ENCODE measurements at regions not wholly inside any gene's neighbourhood (a gene's known extent, or its start where the extent isn't known, plus 50 kb on each side); places are given as distances from the start of the nearest gene placed in this dataset.
"Not testable (repeated sequence)": the region's sequence is repeated elsewhere in the genome, so short reads cannot be mapped to it uniquely, and the experiment has no call there.

DNA sequence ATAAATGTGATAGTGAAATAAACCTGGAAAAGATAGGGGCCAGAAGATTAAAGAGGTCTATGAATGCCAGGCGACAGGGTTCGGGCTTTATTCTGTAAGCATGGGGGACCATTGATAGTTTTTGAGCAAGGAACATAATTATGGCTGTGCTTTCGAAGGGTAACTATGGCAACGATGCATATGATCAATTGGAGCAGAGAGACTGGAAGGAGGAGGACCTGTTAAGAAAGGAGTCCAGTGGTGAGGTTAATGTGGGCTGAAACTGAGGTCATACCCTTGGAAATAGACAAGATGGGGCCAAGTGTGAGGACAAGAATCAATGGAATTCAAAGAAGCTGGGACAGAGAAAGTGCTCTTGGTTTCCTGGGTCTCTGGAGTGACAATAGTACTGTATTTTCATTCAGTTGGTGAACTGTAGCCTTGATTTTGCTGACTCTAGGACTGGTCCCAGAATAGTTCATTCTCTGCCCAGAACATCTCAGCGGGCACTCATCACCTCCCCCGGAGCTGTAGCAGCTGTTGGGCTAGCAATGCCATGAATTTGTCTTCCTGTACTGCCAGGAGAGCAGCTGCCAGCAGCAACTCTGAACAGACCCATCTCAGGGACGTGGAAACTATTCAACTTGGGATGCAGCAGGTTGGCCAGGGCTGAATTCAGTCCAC, 108.4 kb downstream of the SRGAP2 start:
- not testable (repeated sequence) for DNase-seq (ENCODE audit: low spot score)

DNA sequence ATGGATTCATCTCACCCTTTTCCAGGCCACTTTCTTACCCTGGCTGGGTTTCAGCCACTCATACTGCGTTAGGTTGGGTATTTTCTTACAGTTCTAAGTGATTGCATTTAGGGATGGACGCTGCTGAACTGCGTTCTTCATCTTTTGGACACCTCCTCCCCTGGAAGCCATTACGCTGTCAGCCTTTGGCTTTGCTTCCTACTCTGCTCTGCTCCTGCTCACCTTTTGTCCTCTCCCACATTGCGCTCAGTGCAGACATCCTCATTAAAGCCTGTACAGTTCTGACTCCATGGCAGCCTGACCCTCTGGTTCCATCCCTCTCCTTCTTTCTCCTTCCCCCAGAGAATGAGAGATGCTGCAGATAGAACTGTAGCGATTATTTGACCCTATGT, 108.9 kb downstream of the SRGAP2 start:
- not testable (repeated sequence) for DNase-seq (ENCODE audit: low spot score)

DNA sequence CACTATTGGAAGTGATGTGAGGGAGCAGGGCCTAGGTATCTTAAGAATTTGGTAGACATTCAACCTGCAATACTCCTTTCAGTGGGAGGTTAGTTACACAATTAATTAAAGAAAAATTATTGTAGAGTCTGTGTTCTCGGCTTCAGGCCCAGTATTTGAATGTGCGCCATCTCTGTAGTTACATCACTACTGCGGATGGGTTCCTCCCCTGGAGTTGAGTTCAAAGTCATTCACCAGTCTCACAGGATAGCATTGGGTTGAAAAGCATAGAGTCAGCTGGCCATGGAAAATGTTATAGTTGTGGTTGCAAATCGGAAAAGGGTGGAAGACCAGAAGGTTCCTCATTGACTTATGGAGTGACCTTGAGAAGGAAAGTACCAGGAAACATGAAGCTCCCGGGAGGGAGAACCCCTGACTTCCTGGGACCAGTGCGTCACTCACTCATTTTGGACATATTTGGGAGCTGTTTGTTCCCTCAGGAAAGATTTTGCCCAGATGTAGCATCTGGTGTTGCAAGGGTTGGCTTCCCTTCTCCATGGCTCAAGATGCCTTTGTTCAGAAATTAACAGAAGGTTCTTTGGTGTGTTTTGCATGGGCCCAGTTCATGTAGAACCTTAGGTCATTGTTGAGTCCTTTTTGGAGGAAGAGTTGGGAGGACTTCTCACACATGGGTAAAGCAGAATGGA, 111.8 kb downstream of the SRGAP2 start:
- DNase-seq (ENCODE audit: low spot score) = not testable (repeated sequence)

DNA sequence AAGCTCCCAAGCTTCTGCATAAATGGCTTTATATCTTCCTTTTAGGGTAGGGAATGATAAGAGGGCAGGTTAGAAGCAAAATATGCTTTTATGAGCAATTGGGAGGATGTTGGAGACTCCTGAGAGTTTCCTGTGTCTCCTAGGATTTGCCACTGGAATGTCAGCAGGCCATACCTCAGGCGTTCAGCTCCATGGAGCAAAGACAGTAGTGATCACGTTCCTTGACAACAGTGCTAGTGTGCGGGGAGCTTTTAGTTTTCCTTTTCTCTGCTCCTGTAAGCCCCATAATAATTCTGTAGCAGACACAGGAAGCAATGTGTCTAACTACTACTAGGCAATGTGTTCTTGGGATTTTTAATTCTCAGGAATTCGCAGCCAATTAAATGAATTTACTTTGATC, 113.6 kb downstream of the SRGAP2 start:
- DNase-seq (ENCODE audit: low spot score) = not testable (repeated sequence)

DNA sequence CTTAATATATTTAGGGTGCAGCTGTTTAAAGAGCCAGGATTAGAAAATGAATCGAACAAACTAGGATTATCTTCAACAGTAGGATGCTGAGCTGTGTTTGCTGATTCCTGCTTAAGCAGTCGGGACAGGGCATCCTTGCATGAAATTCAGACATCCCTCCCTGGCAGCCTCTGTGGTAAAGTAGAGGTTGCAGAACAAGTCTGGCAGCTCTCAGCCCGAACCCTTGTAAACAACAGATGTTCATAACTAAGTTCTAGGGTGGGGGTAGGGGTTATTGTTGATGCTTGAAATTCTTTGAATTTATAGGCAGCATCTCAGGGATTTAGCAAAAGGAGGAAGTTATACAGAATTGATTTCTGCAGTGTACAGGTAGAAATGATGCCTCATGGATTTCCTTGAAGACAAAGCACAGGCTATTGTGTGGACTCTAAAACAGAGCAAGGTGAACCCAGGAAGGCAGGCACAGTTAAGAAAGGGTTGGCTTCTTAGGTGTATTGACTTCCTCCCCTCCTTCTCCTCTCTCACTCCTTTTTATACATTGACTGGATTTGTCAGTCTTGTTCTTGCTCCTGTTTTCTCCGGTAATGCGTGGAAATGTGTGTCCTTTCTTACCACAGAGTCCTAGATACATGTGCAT, 114.7 kb downstream of the SRGAP2 start:
- DNase-seq (ENCODE audit: low spot score) = peak; percentile 27

DNA sequence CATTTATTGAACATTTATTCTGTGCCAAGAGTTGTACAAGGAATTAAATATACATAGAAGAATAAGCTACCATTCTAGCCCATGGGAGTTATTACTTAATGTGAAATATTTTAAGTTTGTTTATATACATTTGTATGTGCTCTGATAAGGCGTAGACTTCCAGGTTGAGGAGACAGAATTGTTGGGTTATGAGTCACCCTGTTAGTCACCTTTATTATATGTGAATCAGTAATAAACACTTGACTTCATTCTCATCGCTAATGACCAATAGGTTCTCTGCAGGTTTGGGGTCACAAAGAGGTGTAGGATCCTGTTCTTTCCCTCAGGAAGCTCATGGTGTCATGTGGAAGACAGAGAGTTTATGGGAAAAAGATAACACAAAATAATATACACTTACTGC, 116.9 kb downstream of the SRGAP2 start:
- DNase-seq (ENCODE audit: low spot score) = not testable (repeated sequence)

DNA sequence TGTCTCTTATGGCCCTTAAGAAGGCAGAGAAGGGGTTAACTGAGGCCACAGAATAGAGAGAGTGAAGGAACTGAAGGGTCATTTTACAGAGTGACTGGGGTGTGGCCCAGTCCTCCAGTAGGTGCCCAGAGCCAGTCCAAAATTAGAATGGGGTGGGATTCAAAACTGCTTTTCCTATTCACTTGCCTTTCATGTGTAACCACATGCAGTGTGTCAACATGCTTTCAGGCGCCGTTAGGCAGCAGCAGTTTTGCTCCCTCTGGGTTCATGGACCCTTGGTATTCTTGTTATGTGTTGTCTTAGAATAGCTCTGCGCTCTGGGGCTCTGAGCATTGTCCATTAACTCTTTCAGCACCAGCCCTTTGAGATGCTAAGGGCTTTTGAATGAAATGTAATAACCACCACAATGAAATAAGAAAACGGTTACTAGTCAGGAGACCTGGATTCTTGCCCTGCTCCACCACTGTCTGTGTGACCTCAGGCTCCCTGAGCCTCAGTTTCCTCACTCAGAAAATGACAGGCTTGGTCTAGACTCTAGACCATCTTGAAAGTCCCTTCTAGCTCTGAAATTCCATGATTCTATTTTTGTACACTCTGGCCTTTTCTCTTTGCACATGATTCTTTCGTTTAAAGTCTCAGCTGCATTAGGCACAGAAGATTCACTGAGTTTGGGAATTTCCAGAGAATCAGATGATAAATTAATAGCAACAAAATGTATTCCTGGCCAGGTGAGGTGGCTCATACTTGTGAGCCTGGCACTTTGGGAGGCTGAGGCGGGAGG, 123.0 kb downstream of the SRGAP2 start:
- not testable (repeated sequence) for DNase-seq (ENCODE audit: low spot score)

DNA sequence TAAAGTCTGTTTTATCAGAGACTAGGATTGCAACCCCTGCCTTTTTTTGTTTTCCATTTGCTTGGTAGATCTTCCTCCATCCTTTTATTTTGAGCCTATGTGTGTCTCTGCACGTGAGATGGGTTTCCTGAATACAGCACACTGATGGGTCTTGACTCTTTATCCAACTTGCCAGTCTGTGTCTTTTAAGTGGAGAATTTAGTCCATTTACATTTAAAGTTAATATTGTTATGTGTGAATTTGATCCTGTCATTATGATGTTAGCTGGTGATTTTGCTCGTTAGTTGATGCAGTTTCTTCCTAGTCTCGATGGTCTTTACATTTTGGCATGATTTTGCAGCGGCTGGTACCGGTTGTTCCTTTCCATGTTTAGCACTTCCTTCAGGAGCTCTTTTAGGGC, 128.3 kb downstream of the SRGAP2 start:
- DNase-seq (ENCODE audit: low spot score) = not testable (repeated sequence)

DNA sequence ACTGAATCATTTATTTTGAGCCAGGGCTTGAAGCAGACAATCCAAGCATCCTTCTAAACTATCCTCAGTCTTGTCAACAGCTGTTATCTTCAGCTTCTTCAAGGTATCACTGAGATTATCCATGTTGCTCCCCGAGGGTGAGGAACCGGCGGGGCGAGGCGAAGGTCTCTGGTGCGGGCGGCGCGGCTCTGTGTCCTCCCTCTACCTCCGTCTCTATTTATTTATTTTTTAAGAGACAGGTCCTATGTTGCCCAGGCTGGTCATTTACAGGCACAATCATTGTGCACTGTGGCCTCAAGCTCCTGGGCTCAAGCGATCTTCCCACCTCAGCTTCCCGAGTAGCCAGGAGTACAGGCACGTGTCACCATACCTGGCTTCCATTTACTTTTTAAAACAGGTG, 130.0 kb downstream of the SRGAP2 start:
- not testable (repeated sequence) for DNase-seq (ENCODE audit: low spot score)

DNA sequence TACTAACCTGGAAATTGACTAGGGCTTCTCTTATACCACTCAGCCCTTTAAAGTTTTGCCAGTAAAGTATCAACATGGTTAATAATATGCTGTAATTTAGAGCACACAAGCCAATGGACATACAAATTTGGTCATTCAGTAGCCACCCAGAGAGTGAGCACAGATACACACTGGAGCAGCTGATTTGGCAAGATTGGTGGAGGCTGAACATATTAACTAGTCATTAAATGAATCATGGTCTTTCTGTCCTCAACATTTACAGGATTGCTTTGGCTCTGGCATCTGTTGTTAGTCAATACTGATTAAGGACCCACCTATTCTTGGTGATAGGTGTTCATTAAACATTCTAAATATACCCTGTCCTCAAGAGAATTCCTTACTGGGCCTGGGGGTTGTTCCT, 130.6 kb downstream of the SRGAP2 start:
- not testable (repeated sequence) for DNase-seq (ENCODE audit: low spot score)

DNA sequence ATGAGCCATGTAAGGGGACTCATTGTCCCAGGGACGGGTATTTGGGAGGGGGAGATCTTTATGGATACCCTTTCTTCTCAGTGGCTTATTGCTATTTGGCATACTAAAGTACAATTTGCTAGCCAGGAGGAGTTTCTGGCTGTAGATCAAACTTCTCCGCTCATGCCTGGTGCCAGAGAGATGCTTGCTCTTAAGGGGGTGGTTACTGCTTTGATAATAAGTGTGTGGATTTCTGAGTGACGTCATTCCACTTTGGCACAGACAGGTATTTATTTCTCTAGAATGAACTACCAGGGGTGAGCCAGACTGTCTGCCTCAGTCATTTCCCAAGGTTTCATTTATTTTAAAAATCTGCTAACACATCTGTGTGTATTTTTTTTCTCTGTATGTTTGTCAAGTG, 131.1 kb downstream of the SRGAP2 start:
- DNase-seq (ENCODE audit: low spot score) = not testable (repeated sequence)

DNA sequence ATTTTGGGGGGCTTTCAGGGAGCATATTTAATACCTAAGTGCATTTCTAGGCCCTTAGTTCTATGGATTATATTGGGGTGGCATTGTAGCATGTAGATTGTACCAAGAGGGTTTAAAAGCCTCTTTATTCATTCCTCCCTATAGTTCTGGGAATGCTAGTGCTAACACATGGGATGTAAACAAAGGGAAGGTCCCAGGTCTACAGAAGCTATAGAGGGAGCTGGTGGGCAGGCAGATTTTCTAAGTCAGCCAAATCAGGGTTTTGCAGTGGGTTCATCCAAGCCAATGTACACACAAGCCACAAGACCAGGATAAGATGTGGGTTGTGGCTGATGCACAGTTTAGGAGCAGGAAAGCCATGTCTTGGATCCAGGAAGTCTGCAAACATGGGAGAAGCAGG, 131.8 kb downstream of the SRGAP2 start:
- not testable (repeated sequence) for DNase-seq (ENCODE audit: low spot score)

DNA sequence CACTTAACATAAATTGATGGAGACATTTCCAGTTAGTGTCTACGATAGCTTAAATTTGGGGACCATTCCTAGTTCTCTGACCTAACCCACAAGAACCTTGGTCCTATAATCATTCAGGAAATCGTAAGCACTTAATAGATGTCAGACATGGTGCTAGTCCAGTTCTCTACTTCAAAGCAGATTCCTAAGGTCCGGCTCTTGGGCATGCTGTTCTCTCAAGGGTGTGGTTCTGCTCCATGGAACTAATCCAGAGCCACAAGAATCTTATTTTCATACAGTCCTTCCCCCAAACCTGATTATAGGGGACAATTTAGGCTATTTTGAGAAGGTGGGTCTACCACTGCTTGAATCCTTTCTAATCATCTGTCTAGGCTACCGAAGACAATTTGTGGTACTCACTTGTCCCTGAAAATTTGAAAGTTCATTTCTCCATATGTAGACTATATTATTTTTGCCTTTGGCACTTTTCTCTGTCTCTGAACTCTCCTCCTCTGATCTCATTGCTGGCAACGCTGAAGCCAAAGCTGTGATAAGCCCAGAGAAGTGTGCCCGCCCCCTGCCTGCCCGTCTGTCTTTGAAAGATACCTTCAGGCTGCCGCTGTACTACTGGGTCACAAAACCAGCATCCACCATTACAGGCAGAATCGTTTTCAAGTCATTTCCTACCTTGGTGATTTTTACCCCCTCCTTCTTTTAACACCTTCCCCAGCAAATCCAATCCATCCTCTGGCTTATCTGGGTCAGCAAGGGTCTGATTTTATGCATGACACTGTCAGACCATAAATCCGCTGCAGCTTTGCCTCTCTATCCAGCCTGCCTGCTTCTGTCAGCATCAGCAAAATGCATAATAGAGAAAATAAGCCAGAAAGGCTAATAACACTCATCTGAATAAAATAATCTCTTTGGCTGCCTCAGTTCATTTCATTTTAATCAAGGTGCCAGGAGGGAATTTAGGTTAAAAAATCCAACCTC, 132.8 kb downstream of the SRGAP2 start:
- not testable (repeated sequence) for DNase-seq (ENCODE audit: low spot score)

DNA sequence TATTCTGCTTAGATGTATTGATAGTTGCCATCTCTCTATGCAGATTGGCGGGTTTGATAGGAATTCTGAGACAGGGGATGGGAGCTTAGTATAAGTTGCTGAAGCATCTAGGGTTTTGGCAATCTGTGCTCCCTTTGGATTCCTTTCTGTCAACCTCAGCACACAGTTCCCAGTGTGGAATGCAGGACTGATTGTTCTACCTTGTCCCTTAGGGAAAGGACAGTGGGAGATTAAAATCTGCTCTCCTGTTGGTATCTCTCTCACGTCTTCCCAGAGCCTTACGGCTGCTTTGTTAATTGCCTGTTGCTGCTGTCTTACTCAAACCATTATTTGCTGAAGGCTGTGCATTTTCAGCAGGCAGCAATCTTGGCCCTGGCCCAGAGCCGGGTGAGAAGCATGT, 133.3 kb upstream of the IKBKE start:
- not testable (repeated sequence) for DNase-seq (ENCODE audit: low spot score)

DNA sequence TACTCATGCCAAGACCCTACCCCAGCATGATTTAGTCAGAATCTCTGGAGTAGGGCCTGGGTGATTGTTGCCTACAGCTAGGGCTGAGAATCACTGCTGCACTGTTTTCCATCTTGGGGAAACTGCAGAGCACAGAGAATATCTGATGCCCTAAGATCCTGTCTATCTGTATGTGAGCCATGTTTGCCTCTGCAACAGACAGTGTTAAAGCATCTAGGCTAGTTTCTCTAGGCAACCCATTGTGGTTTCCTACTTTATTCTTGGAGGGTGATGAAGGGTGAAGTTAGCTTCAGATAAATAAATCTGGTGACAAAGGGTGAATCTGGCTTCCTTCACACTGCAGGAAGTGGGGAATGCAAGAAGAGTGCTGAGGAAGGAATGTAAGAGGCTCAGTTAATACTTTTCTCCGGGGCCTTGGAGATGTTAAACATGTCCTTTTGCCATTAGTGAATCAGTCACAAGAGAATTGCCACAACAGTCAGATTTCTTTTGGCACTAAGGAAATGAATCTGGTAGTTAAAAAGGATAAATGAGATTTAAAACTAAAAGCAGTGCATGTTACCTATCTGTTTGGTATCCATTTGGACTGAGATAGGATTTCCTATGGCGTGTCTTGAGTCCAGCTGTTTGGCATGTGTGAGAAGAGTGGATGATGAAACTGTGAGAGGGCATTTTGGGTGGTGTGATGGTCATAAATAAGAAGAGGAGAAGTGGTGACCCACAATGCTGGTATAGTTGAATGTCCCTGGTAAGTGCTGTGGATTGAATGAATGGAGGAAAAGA, 119.6 kb upstream of the IKBKE start:
- DNase-seq (ENCODE audit: low spot score) = not testable (repeated sequence)

DNA sequence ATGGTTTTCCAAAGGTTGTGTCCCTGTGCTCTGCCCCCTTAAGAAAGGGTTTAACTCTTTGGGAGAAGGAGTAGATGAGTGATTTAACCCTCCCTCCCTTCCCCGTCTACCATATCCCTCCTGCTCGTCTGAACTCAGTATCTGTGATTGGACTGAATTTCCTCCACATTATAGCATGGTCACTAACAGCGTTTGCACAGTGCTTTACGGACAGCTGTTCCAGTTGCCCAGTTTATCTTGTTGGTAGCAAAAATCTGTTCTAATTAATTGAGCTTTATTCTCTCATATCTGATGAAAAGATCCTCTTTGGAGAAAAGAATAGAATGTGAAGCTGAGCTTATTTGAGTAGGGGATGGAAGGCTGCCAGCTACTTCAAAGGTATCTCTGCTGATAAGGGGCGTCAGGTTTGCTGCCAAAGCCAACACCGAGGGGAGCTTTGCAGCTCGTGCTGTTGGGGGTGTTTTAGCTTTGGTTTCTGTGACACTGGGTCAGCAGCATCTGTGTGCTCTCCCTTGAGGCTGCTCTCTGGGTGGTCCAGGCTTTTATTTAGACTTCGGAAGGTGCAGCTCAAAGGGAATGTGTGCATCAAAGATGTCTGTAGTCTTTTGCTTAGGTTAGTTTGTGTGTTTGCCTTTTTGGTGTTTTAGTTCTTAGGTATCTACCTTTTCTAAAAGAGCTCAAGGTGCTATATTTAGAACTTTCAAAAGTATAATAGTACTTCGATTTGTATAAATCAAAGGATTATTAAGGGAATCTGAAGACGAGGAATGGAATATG, 118.8 kb upstream of the IKBKE start:
- DNase-seq (ENCODE audit: low spot score) = not testable (repeated sequence)

DNA sequence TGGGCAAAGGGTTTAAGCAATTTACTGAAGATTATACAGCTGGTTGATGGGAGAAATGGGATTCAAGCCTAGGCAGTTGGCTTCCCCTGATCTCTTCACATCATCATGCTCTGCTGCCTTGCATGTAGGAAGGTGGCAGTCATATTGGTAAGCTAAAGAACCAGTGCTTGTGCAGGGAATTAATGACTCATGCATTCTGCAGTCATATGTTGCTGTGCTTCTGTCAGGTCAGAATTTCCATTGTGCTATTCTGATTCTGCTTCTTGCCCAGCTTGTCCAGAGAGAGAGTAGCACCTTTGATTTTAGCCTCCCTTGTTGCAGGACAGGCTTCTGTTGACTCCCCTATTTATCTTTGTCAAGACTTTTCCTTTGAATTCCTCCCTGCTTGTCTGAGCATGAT, 114.0 kb upstream of the IKBKE start:
- DNase-seq (ENCODE audit: low spot score) = not testable (repeated sequence)

DNA sequence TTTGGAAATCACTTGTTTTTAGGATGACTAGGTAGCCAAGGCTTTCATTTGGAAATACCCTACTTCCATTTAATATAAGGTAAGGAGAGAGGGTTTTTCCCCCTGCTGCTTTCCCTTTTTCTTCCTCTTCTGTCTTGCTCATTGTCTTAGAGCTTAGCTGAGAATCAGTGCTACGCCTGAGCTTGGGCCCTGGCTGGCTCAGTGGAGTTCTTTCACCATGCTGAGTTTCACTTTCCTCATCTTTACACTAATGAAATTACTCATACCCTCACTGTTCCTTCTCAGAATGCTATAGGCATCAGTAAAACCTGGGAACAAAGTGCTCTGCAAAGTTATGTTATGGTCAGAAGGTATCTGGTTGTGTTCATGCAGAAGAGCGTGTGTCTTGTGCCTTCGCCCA, 112.3 kb upstream of the IKBKE start:
- not testable (repeated sequence) for DNase-seq (ENCODE audit: low spot score)

DNA sequence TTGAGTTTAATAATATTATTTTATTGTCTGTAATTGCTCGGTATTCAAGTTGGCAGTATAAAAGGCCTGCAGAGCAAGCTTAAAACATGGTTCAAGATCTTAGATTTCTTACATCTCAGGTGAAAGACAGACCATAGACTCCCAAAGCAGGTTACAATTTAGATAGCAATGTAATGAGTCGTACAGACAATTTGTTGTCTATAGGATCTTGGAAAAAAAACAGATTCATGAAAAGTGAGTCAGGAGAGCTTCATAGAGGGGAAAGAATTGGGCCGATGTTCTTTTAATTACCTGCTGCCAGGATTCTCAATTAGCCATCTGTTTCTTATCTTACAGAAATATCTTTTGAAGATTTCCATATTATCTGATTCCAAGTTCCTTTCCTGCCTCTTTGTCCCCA, 111.5 kb upstream of the IKBKE start:
- DNase-seq (ENCODE audit: low spot score) = not testable (repeated sequence)

Measured in HT-29 (cell line).